WTC11 (cell line): ENCODE measurements at regions not wholly inside any gene's neighbourhood (a gene's known extent, or its start where the extent isn't known, plus 50 kb on each side); places are given as distances from the start of the nearest gene placed in this dataset.

Source experiments
- ATAC-seq: fragments of 200-7000 bp; cut with Tn5 transposase; 2 replicates; pipeline ENCODE4 v1.10.0; 2021; ENCODE audit warnings: mild to moderate bottlenecking, moderate library complexity
- CTCF ChIA-PET: fragments of 300-600 bp; sonication (Branson Sonifier 250); formaldehyde crosslinking; loops from one replicate; lab custom pipeline; 2021; ENCODE audit warnings: antibody characterized with exemption; lab: Charles Lee
- POLR2A ChIA-PET: fragments of 350-600 bp; sonication (Branson Sonifier 250); formaldehyde crosslinking; loops from one replicate; lab custom pipeline; 2021; ENCODE audit warnings: antibody characterized with exemption; lab: Charles Lee
- DNase-seq: peaks from one replicate; pipeline ENCODE4 v3.0.0; 2021; ENCODE audit warnings: low spot score
- H3K27ac Mint-ChIP-seq: 2 replicates; pipeline ENCODE4 v1.8.0; 2021; ENCODE audit warnings: mixed read lengths
- H3K27me3 Mint-ChIP-seq: 2 replicates; pipeline ENCODE4 v1.8.0; 2021; ENCODE audit warnings: low read depth, mild to moderate bottlenecking, moderate library complexity, mixed read lengths
- H3K36me3 Mint-ChIP-seq: 2 replicates; pipeline ENCODE4 v1.8.0; 2021; ENCODE audit warnings: mixed read lengths
- H3K4me1 Mint-ChIP-seq: 2 replicates; pipeline ENCODE4 v1.8.0; 2022; ENCODE audit warnings: mixed read lengths
- H3K4me3 Mint-ChIP-seq: 2 replicates; pipeline ENCODE4 v1.8.0; 2021; ENCODE audit warnings: mild to moderate bottlenecking, moderate library complexity, mixed read lengths
- H3K9me3 Mint-ChIP-seq: 2 replicates; pipeline ENCODE4 v1.8.0; 2021; ENCODE audit warnings: mixed read lengths
- AFF4 ChIP-seq: sonication (generic); formaldehyde crosslinking; IDR thresholded peaks from 2 replicates; pipeline ENCODE4 v1.8.1; 2023; ENCODE audit warnings: mild to moderate bottlenecking, missing genetic modification reagents, borderline replicate concordance
- ATF3 ChIP-seq: sonication (generic); formaldehyde crosslinking; conservative IDR thresholded peaks from 2 replicates; pipeline ENCODE4 v1.8.1; 2022; ENCODE audit warnings: mild to moderate bottlenecking, missing genetic modification reagents
- CBFB ChIP-seq: sonication (generic); formaldehyde crosslinking; IDR thresholded peaks from 2 replicates; pipeline ENCODE4 v1.8.1; 2022; ENCODE audit warnings: mild to moderate bottlenecking, low read depth, missing genetic modification reagents
- ELF4 ChIP-seq: sonication (generic); formaldehyde crosslinking; IDR thresholded peaks from 2 replicates; pipeline ENCODE4 v1.8.1; 2022; ENCODE audit warnings: low read depth, mild to moderate bottlenecking, moderate library complexity, missing genetic modification reagents
- ETV6 ChIP-seq: sonication (generic); formaldehyde crosslinking; IDR thresholded peaks from 2 replicates; pipeline ENCODE4 v1.8.1; 2022; ENCODE audit warnings: mild to moderate bottlenecking, missing genetic modification reagents
- FOXP1 ChIP-seq: sonication (generic); formaldehyde crosslinking; IDR thresholded peaks from 2 replicates; pipeline ENCODE4 v1.8.0; 2022; ENCODE audit warnings: missing genetic modification reagents, mild to moderate bottlenecking, moderate library complexity, borderline replicate concordance
- GTF2I ChIP-seq: fragments of 250-450 bp; sonication (Bioruptor Pico); conservative IDR thresholded peaks from 2 replicates; pipeline ENCODE4 v1.4.0; 2021; ENCODE audit warnings: mild to moderate bottlenecking
- NR3C1 ChIP-seq: sonication (generic); formaldehyde crosslinking; conservative IDR thresholded peaks from 2 replicates; pipeline ENCODE4 v1.8.1; 2023; ENCODE audit warnings: low read depth, mild to moderate bottlenecking, missing genetic modification reagents
- RORB ChIP-seq: fragments of 250-450 bp; sonication (Bioruptor Pico); IDR thresholded peaks from 2 replicates; pipeline ENCODE4 v1.9.0; 2021; ENCODE audit warnings: mild to moderate bottlenecking
- TCF7 ChIP-seq: sonication (generic); formaldehyde crosslinking; IDR thresholded peaks from 2 replicates; pipeline ENCODE4 v1.8.0; 2022; ENCODE audit warnings: mild to moderate bottlenecking, low read depth, missing genetic modification reagents, moderate library complexity
- TP53 ChIP-seq: sonication (generic); formaldehyde crosslinking; IDR thresholded peaks from 2 replicates; pipeline ENCODE4 v1.8.1; 2023; ENCODE audit warnings: mild to moderate bottlenecking, missing genetic modification reagents
- ZNF138 ChIP-seq: sonication (generic); formaldehyde crosslinking; conservative IDR thresholded peaks from 2 replicates; pipeline ENCODE4 v1.8.1; 2022; ENCODE audit warnings: mild to moderate bottlenecking, moderate library complexity, missing genetic modification reagents
- ZNF416 ChIP-seq: fragments of 250-450 bp; sonication (Bioruptor Pico); IDR thresholded peaks from 2 replicates; pipeline ENCODE4 v1.9.0; 2021; ENCODE audit warnings: mild to moderate bottlenecking, inconsistent platforms
- TF ChIP-seq, protein P1 (sequence below): fragments of 250-450 bp; sonication (Bioruptor Pico); IDR thresholded peaks from 2 replicates; pipeline ENCODE4 v1.9.0; 2021; ENCODE audit warnings: mild to moderate bottlenecking
- TF ChIP-seq, protein P2 (sequence below): sonication (generic); formaldehyde crosslinking; IDR thresholded peaks from 2 replicates; pipeline ENCODE4 v1.8.0; 2022; ENCODE audit warnings: mild to moderate bottlenecking, missing genetic modification reagents
- TF ChIP-seq, protein P3 (sequence below): fragments of 250-450 bp; sonication (Bioruptor Pico); IDR thresholded peaks from 2 replicates; pipeline ENCODE4 v1.9.0; 2021; ENCODE audit warnings: mild to moderate bottlenecking, borderline replicate concordance
- TF ChIP-seq, protein P4 (sequence below): sonication (generic); formaldehyde crosslinking; IDR thresholded peaks from 2 replicates; pipeline ENCODE4 v1.8.1; 2023; ENCODE audit warnings: mild to moderate bottlenecking, missing genetic modification reagents

GRCh38 chr5:74164725-74165235 lies 475.7 kb downstream of the ENC1 start:
- TF ChIP-seq GTF2I (no peak), ATF3 (no peak), ZNF138 (CRISPR knock-in tag) (no peak), TP53 (CRISPR knock-in tag) (no peak), NR3C1 (CRISPR knock-in tag) (no peak), ETV6 (no peak), ELF4 (CRISPR knock-in tag) (no peak), AFF4 (CRISPR knock-in tag) (no peak), RORB (CRISPR knock-in tag) (no peak), FOXP1 (CRISPR knock-in tag) (no peak), CBFB (CRISPR knock-in tag) (no peak), TCF7 (CRISPR knock-in tag) (no peak), ZNF416 (no peak)
- TF ChIP-seq, protein P1, sequence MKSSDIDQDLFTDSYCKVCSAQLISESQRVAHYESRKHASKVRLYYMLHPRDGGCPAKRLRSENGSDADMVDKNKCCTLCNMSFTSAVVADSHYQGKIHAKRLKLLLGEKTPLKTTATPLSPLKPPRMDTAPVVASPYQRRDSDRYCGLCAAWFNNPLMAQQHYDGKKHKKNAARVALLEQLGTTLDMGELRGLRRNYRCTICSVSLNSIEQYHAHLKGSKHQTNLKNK (CRISPR knock-in tag), result no peak
- TF ChIP-seq, protein P2, sequence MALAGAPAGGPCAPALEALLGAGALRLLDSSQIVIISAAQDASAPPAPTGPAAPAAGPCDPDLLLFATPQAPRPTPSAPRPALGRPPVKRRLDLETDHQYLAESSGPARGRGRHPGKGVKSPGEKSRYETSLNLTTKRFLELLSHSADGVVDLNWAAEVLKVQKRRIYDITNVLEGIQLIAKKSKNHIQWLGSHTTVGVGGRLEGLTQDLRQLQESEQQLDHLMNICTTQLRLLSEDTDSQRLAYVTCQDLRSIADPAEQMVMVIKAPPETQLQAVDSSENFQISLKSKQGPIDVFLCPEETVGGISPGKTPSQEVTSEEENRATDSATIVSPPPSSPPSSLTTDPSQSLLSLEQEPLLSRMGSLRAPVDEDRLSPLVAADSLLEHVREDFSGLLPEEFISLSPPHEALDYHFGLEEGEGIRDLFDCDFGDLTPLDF, result no peak
- TF ChIP-seq, protein P3, sequence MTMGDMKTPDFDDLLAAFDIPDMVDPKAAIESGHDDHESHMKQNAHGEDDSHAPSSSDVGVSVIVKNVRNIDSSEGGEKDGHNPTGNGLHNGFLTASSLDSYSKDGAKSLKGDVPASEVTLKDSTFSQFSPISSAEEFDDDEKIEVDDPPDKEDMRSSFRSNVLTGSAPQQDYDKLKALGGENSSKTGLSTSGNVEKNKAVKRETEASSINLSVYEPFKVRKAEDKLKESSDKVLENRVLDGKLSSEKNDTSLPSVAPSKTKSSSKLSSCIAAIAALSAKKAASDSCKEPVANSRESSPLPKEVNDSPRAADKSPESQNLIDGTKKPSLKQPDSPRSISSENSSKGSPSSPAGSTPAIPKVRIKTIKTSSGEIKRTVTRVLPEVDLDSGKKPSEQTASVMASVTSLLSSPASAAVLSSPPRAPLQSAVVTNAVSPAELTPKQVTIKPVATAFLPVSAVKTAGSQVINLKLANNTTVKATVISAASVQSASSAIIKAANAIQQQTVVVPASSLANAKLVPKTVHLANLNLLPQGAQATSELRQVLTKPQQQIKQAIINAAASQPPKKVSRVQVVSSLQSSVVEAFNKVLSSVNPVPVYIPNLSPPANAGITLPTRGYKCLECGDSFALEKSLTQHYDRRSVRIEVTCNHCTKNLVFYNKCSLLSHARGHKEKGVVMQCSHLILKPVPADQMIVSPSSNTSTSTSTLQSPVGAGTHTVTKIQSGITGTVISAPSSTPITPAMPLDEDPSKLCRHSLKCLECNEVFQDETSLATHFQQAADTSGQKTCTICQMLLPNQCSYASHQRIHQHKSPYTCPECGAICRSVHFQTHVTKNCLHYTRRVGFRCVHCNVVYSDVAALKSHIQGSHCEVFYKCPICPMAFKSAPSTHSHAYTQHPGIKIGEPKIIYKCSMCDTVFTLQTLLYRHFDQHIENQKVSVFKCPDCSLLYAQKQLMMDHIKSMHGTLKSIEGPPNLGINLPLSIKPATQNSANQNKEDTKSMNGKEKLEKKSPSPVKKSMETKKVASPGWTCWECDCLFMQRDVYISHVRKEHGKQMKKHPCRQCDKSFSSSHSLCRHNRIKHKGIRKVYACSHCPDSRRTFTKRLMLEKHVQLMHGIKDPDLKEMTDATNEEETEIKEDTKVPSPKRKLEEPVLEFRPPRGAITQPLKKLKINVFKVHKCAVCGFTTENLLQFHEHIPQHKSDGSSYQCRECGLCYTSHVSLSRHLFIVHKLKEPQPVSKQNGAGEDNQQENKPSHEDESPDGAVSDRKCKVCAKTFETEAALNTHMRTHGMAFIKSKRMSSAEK (CRISPR knock-in tag), result no peak
- TF ChIP-seq, protein P4, sequence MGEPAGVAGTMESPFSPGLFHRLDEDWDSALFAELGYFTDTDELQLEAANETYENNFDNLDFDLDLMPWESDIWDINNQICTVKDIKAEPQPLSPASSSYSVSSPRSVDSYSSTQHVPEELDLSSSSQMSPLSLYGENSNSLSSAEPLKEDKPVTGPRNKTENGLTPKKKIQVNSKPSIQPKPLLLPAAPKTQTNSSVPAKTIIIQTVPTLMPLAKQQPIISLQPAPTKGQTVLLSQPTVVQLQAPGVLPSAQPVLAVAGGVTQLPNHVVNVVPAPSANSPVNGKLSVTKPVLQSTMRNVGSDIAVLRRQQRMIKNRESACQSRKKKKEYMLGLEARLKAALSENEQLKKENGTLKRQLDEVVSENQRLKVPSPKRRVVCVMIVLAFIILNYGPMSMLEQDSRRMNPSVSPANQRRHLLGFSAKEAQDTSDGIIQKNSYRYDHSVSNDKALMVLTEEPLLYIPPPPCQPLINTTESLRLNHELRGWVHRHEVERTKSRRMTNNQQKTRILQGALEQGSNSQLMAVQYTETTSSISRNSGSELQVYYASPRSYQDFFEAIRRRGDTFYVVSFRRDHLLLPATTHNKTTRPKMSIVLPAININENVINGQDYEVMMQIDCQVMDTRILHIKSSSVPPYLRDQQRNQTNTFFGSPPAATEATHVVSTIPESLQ (CRISPR knock-in tag), result no peak
- TF ChIP-seq, all 79 proteins: peak for 0
- H3K36me3 Mint-ChIP-seq, result no peaks in the 10 kb centered on the region
- 0 out of 2 replicates have a peak, but pooled peaks cover 3% of the 10 kb centered on the region for H3K4me1 Mint-ChIP-seq
- ChIA-PET CTCF (no interaction called here), POLR2A (no interaction called here)
- H3K27me3 Mint-ChIP-seq, result no peaks in the 10 kb centered on the region
- no peaks in the 10 kb centered on the region for H3K9me3 Mint-ChIP-seq
- H3K27ac Mint-ChIP-seq, result no peak overlapping the region
- H3K4me3 Mint-ChIP-seq, result no peak overlapping the region
- DNase-seq, result no peak
- ATAC-seq, result no peak
